IPS-11a (cell line): ENCODE measurements at regions not wholly inside any gene's neighbourhood (a gene's known extent, or its start where the extent isn't known, plus 50 kb on each side); places are given as distances from the start of the nearest gene placed in this dataset.
"Not testable (repeated sequence)": the region's sequence is repeated elsewhere in the genome, so short reads cannot be mapped to it uniquely, and the experiment has no call there.

Source experiments
- H3K4me3 ChIP-seq: one replicate; pipeline ENCODE4 v1.5.1; 2013; ENCODE audit warnings: low read depth, low read length, control low read depth

DNA sequence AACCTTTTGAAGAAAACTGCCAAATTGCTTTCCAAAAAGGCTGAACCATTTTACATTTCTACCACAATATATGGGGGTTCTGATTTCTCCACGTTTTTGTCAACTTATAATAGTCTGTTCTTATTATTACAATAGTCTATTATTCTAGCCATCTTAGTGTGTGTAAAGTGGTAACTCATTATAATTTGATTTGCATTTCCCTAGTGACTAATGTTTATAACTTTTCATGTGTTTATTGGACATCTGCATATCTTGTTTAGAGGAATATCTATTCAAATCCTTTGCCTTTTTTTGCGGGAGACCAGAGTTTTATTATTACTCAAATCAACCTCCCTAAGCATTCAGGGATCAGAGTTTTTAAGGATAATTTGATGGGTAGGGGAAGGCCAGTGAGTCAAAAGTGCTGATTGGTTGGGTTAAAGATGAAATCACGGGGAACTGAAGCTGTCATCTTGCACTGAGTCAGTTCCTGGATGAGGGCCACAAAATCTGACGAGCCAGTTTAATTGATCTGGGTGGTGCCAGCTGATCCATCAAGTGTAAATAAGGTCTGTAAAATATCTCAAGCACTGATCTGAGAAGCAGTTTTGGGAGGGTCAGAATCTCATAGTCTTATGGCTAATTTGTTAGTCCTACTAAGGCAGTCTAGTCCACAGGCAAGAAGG is 303.4 kb upstream of the NCKAP5 start:
- no peak overlapping the region for H3K4me3 ChIP-seq

DNA sequence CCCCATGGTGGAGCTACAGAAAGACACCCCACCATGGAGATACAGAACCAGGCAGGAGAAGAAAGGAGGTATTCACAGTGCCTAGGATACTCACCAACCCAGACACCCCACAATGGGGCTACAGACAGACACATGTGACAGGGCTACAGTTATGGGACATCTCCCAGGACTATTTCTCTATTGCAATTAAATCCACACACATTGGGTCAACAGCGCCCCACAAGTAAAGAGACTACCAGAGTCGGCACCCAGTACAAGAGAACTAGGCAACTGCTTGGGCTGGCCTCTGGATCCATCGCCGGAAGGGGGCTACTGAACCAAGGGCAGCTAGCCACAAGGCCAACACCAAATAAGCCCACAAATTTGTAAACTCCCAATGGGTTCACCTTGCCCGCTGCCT is 310.1 kb upstream of the NCKAP5 start:
- H3K4me3 ChIP-seq: no peak overlapping the region

DNA sequence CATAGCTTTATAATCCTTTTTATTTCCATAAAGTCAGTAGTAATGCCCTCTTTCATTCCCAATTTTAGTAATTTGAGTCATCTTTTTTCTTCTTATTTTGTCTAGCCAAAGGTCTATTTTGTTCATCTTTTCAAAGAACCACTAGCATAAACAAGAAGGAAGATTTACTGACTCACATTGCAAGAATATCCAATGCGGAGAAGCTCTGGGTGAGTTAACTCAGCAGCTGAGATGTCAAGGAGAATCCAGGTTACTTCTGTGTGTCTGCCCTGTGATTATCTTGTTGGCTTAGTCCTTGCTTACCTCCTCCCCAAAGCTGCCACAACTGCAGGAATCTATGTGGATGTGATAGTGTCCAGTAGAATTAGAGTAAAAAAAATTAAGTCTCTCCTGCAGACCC is 311.4 kb upstream of the NCKAP5 start:
- H3K4me3 ChIP-seq: no peak overlapping the region

DNA sequence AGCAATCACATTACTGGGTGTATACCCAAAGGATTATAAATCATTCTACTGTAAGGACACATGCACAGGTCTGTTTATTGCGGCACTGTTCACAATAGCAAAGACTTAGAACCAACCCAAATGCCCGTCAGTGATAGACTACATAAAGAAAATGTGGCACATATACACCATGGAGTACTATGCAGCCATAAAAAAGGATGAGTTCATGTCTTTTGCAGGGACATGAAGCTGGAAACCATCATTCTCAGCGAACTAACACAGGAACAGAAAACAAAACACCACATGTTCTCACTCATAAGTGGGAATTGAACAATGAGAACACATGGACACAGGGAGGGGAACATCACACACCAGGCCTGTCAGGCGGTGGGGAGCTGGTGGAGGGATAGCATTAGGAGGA is 313.9 kb upstream of the NCKAP5 start:
- not testable (repeated sequence) for H3K4me3 ChIP-seq

DNA sequence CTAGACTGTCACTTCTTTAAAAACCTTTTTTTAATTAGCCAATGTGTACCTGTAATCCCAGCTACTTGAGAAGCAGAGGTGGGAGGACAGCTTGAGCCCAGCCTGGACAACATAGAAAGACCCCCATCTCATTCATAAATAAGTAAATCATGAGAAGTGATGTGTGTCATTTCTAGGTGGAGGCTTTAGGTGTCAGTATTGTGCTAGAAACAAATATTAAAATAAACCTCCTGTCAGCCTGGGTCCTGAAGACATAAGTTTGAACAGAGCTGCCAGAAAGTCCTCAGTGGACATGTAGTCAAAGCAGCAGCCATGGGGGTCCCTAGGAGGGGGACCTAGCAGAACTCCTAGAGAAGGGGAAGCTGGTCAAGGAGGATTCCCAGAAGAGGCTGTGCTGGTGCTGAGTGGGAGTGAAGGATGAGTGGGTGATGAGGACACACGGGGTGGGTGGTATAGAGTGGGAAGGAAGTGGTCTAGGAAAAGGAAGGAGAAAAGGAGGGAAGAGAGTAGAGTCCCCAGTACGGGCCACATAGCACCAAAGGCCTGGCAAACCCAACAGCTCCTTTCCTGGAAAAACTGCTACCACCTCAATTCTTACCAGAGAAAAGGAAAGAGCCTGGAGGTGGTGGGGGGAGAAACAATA is 316.6 kb upstream of the NCKAP5 start:
- no peak overlapping the region for H3K4me3 ChIP-seq

DNA sequence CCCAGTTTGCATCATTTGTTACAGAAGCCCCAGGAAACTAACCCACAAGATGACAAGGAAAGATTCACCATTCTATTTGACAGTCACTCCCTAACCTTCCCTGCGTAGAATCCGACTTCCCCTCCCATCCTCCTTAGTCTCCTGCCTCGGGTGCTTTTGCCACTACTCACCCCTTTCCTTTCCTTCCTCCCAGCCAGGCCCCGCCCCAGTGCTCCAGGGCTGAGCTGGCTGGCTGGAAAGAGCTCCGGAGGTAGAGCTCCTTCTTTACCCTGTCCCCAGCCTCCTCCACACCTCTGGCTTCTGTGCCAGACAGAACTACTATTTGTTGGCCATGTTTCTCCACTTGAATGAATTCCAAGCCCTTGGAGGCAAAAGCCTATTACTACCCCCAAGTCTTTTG is 317.6 kb upstream of the NCKAP5 start:
- no peak overlapping the region for H3K4me3 ChIP-seq

DNA sequence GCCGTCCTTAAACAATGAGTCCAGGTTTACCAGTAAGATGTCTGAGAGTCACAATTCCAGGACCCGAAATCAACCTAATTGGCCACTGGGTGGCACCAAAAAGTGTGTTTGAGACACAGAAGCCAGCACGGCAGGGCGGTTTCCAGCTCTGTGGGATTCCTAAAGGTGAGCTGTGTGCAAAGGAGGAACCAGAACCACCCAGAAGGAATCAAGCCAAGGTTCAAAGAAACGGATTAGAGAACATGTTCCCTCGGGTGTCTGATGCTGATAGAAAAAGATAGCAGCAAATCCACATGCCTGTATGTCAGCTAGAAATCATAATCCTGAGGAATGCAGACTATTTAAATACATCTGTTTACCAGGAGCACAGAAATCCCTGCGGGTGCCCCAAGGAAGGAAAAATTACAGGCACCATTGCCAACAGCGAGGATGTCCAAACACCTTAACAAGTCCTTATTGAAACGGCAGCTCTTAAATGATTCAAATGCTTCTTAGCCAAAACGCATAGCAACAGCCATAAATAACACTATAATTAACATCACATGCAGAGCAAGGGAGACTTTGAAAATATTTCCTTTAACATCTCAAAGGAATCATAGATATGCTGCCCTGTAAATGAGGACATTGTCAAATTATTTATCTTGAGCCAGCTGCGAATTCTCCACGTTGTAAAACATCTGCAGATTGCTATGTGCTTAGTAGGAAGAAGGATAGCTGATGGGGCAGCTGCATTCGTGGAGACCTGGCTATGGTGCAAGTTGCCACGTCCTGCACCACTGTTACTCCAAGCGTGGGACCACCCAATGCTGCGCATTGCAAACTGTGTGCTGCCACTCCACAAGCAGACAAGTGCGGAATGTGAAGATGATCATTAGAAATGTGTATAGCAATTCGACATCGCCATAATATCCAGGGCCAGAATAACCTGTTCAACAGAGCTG is 318.7 kb upstream of the NCKAP5 start:
- no peak overlapping the region for H3K4me3 ChIP-seq

DNA sequence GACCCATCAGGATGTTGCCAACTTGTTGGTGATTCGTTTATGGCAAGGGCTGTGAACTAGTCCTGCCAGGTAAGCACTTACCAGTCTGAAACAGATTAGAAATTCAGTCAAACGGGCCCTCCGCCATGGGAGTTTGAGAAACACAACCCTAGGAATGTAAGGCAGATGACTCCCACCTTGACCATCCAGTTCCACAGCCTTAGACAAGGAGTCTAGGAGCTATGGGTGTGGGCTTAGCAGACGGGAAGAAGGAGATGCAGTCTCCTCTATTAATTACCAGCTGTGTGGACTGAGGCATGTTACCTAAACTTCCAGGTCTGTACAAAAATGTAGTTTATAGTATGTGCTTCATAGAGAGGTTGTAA is 319.4 kb upstream of the NCKAP5 start:
- no peak overlapping the region for H3K4me3 ChIP-seq

DNA sequence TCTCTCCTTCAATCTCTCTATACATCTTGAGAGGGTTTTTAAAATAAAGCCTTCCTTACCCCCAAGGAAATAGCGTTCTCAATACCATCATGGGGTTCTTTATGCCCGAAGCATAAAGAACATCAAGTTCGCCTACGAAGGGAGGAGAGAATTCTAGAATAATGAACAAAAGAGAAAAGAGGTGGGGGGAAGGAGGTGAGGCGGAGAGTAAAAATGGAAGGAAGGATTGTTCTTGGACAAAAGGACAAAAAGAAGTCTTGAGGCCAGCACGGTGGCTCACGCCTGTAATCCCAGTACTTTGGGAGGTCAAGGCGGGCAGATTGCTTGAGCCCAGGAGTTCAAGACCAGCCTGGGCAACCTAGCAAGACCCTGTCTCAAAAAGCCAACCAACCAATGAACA is 319.8 kb upstream of the NCKAP5 start:
- H3K4me3 ChIP-seq: no peak overlapping the region

DNA sequence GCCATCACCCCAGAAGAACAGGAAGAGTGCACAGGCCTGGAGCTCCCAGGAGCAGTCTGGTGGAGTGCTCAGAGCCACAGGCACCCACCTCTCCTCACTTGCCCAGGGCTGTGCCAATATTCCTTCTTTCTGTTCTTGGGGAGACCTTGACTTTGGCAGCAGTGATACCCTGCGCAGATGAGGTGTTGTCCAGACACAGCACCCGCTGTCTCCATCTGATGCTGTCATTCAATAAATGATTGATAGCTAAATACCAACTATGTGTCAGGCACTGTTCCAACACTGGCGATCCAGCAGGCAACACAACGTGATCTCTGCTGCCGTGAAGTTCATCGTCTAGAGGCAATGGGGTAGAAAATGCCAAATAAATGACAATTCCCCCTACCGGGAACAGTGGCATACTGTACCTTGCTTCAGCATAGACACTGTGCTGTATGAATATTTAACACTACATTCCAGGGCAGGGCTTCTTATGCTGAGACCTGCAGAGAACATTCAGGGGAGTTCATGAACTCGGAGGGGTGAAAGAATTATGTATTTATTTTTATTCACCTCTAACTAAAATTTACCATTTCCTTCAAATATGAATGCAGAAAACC is 320.5 kb upstream of the NCKAP5 start:
- no peak overlapping the region for H3K4me3 ChIP-seq

DNA sequence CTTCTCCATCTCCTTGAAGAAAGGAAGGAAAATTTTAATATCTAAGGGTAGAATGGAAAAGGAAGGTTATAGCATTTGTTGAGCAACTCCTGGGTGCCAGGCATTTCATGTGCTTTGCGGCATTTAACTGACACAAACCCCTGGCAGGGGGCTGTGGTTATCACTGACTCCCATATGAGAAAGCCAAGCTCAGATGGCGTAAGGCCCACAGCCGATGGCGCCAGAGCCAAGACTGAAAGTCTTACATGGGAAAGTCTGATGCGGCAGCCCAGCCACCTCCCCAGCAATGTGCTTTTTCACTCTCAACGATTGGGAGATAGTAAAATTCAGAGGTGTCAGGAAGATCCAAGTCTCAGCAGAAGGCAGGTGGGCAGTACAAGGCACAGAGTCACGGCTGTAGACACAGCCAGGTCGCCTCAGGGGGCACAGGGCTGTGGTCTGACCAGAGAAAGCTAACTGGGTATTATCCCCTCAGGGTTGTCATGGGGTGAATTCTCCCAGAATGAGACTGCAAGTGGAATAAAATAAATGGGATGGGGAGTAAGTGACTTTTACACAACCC is 324.2 kb upstream of the NCKAP5 start:
- no peak overlapping the region for H3K4me3 ChIP-seq

DNA sequence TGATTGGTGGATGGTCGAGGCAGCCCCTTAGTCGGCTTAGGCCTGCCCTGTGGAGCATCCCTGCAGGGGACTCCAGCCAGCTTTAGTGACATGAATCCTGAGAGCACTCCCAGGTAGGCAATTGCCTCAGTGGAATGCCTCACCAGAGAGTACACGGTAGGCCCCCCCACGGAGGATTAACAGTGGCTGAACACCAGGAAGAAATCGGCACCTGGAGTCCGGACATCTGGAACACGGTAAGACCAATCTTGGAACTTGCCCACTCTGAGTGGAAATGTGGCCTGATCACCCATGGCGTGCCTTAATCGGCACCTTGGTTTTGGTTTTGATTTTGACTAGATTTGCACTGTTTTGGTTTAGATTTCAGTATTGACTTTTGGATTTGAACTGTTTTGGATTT is 326.2 kb upstream of the NCKAP5 start:
- H3K4me3 ChIP-seq: no peak overlapping the region

DNA sequence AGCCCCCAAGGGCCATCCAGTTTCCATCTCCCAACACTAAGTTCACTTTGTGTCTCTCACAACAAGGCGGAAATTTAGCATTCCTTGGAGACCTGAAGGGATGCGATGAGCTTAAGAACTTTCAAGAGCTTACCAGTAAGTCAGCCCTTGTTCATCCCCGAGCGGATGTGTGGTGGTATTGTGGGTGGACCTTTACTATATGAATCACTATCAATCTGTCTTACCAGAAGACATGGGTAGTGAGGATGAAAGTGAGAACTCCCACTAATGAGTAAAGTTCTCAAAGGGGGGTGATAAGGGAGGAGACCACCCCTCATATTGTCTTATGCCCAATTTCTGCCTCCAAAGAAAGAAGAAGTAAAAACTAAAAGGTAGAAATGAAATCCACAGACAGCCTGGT is 329.6 kb upstream of the NCKAP5 start:
- not testable (repeated sequence) for H3K4me3 ChIP-seq

DNA sequence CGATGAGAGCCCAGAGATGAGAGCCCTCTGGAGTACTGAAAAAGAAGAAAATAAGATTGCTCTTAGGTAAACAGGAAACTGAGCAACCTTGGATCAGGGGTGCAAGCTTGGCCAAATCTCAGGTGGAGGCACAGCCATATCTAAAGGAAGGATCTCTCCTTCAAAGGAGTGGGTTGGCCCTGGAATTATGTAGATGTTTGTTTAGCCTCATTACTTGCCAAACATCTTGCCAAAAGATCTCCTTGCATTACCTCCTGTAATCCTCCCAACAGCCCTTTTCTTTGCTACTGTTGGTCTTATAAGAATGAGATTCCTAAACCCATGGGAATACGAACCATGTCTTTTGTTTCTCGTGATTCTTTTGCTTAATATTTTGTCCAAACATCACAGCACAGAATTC is 332.6 kb upstream of the NCKAP5 start:
- H3K4me3 ChIP-seq: no peak overlapping the region

DNA sequence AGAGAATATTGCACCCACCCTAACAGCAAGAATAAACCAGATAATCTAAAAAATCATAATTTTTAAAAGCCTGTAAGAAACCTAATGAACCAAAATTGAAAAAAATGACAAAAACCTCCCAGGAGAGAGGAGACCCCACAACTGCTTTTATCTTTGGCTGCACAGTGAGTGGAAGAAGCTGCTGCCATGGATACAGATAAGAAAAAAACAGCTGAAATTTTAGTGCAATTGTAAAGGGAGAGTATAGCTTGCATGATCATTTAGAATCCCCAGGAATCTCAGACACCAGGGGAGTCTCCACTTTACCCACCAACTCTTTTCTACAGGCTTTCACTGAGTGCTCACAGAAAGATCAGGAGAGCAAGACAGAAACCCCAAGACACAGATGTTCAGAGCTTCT is 338.1 kb upstream of the NCKAP5 start:
- no peak overlapping the region for H3K4me3 ChIP-seq

DNA sequence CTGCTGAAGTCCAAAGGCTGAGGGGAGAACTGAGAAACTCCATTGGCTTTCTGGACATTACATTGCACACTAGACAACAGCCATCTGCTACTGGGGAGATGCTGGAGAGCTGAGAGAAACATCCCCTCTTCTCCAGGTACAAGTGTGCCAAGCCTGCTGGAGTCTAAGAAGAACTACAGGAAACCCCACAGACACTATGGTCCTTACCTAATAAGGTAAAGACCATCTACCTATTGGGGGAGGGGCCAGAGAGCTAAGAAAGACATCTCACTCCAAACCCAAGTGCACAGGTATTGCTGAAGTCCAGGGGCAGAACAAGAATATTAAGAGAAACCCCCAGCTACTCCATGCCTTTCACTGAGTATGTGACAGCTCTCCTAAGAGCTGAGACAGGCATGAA is 338.7 kb upstream of the NCKAP5 start:
- H3K4me3 ChIP-seq: no peak overlapping the region

DNA sequence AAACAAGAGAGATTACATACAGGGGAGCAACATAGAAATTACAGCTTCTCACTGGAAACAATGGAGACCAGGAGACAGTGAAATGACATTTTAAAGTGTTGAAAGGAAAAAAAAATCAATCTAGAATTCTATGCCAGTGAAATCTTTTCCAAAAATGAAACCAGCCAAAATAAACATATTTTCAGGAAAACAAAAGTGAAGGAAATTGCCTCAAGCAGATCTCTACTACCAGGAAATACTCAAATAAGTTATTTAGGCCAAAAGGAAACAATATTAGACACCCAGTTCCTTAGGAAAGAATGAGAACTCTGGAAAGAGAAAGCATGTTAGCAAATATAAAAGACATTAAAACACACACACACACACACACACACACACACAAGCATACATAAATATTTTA is 339.9 kb upstream of the NCKAP5 start:
- no peak overlapping the region for H3K4me3 ChIP-seq

DNA sequence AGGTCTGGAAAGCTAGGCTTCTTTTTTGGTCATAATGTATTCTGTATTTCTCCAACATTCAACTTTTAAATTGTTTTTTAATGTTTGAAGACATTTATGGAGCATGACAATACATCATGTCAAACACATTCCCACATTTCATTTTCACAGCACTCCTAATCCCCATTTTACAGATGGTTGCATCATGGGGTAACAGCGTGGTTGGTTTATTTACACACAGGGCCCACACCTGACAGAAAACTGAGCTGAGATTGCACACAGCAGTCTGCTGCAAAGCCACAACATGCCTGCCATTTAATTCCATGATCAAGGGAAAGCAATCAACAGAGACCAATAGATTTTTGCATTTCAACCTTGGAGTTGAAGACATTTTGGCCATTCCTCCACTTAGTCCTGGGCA is 335.7 kb upstream of the MGAT5 start:
- H3K4me3 ChIP-seq: no peak overlapping the region

DNA sequence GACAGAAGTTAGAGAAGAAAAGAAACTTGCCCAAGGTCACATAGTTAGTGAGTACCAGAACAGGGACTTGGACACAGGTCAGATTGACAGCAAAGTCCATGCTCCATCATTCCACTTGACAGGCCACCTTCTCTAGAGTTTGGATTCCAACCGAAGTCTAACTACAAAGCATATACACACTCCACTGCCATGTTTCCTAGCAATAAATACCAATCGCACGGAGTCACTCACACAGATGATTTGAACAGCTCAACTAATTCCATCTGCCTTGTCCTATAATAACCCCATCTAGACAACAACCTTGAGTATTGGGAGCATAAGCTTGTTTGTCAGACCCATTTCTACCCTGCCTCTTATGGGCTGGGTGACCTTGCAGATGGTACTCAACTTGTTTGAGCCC is 334.6 kb upstream of the MGAT5 start:
- H3K4me3 ChIP-seq: no peak overlapping the region

DNA sequence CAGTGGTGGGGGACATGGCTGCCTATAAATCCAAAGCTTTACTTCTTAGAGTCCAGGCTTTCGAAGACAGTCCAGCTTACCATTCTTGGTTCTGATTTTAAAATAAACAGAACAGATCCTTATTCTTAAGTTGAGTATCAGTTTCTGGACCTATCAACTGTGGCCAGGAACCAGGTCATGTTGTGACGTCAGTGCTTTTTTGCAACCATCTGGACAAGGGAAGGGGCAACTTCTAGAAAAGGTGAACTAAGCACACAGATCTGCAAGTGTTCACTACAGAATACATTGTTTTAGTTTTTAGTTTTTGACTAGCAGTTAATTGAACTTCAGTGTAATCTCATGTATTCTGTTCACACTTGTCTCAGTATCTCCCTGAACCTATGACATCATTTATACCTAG is 326.0 kb upstream of the MGAT5 start:
- no peak overlapping the region for H3K4me3 ChIP-seq

DNA sequence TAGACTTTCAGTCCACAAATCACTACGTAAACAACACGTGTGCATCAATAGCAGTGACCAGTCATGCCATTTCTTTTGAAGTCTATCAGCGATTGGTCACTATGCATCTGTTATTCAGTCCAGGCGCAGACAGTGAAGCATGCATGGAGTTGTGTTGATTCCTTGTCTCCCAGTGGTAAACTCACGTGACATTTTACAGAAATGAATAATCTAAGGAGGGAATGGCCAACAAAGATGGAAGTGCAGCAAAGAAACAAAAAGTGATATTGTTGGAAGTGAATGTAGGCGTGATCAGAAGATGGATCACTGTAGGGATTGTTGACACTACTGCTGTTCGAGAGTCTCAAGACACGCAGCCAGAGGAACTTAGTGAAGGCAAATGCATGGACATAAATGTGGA is 317.8 kb upstream of the MGAT5 start:
- no peak overlapping the region for H3K4me3 ChIP-seq
